ENCODE measurements at regions not wholly inside any gene's neighbourhood (a gene's known extent, or its start where the extent isn't known, plus 50 kb on each side); places are given as distances from the start of the nearest gene placed in this dataset.

GRCh38 chr3:94252316-94252715 is 189.5 kb downstream of the NSUN3 start:
- no peak for TF ChIP-seq CTCF (IDR thresholded peaks at IDR 0.05; ENCODE audit: low read depth, low read length)
- no peak overlapping the region for H3K4me3 ChIP-seq (replicated peaks in 1 of 2; ENCODE audit: low read depth in 2 of 2, low read length in 2 of 2)
- DNase-seq (ENCODE audit: low read depth in 2 of 2): no peak

- no peak overlapping the region for H3K4me3 ChIP-seq (replicated peaks in 1 of 2; ENCODE audit: low read depth in 2 of 2, low read length in 2 of 2)
- no peak for DNase-seq (ENCODE audit: low read depth in 2 of 2)
- no peak for TF ChIP-seq CTCF (IDR thresholded peaks at IDR 0.05; ENCODE audit: low read depth, low read length)
Measured at GRCh38 chr3:94256888-94257813, 194.3 kb downstream of the NSUN3 start.

DNA sequence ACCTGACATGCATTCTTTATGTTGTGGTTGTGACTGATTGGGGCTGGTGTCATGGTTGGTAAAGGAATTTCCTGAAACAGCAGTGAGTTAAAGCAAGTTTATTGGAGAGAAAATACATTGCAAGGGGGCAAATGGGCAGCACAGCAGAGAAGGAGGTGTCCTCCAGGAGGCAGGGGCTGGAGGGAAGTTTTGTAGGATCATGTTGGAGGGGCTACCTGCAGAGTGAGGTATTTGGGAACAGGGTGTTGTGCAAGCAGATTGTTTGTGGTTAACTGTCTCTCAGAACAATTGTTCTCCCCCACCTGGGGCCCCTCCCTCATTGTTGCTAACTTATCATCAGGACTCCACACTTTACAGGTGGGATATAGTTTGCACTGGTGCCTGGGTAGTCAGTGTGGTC is 196.0 kb downstream of the NSUN3 start:
- no peak overlapping the region for H3K4me3 ChIP-seq (replicated peaks in 1 of 2; ENCODE audit: low read depth in 2 of 2, low read length in 2 of 2)
- no peak for DNase-seq (ENCODE audit: low read depth in 2 of 2)
- TF ChIP-seq CTCF (IDR thresholded peaks at IDR 0.05; ENCODE audit: low read depth, low read length): no peak

DNA sequence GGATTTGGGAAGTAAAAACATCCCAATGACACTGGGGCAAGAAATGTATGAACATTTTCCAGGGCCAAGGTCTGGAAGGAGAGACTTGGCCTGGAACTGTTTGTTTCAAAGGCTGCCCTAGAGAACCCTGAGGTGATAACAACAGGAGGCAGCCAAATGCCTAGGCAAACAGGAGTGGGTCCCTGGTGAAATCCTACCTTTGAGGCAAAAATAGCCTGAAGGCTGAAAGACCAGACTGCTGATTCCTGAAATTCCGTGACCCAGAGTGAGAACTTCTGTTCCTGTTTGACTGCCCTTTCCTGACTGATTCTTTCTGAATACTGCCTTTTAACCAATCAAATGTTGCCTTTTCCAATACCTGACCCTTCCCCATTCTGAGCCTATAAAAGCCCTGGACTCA is 196.4 kb downstream of the NSUN3 start:
- no peak for DNase-seq (ENCODE audit: low read depth in 2 of 2)
- H3K4me3 ChIP-seq (replicated peaks in 1 of 2; ENCODE audit: low read depth in 2 of 2, low read length in 2 of 2): no peak overlapping the region
- TF ChIP-seq CTCF (IDR thresholded peaks at IDR 0.05; ENCODE audit: low read depth, low read length): no peak

- TF ChIP-seq CTCF (IDR thresholded peaks at IDR 0.05; ENCODE audit: low read depth, low read length): no peak
- no peak overlapping the region for H3K4me3 ChIP-seq (replicated peaks in 1 of 2; ENCODE audit: low read depth in 2 of 2, low read length in 2 of 2)
- DNase-seq (ENCODE audit: low read depth in 2 of 2): no peak
Measured at GRCh38 chr3:94269763-94270162, 206.9 kb downstream of the NSUN3 start.

DNA sequence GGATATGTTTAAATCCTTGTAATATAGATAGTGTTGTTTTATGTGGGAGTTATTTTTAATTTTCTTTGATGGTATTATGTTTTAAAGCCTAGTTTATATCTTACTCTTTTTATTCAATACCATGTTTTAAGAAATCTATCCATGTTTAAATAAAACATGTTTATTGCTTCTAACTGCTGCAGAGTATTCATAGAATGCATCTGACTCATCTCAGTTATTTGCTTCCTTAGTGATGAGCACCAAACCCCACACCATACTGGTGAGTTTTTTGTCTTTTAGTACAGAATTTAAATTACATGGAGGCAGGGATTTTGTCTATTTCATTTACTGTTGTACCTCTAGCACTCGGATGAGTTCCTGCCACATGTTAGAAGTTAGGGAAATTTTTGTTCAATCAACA is 209.2 kb downstream of the NSUN3 start:
- H3K4me3 ChIP-seq (replicated peaks in 1 of 2; ENCODE audit: low read depth in 2 of 2, low read length in 2 of 2): no peak overlapping the region
- TF ChIP-seq CTCF (IDR thresholded peaks at IDR 0.05; ENCODE audit: low read depth, low read length): no peak
- DNase-seq (ENCODE audit: low read depth in 2 of 2): no peak

Data from cardiac fibroblast (primary cell).